ENCODE measurements at regions not wholly inside any gene's neighbourhood (a gene's known extent, or its start where the extent isn't known, plus 50 kb on each side); places are given as distances from the start of the nearest gene placed in this dataset.

DNA sequence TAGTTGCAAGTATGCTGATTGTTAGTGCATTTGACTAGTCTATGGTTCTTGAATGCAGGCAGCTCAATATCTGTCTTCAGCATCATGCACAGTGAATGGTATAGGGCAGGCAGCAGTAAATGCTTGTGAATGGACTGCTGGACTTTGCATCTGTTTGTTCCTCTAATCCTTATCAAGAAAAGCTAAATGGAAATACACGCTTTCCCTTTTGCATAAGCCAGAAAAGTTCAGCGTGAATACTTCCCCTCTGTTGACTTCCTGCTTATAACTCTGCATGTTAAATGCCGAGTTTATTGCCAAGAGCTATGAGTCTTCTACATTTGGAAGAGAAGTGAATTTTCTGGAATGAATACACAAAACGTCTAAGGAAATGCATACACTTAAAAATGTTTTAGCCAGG, 127.9 kb upstream of the CPHXL start:
- TF ChIP-seq, protein P1, sequence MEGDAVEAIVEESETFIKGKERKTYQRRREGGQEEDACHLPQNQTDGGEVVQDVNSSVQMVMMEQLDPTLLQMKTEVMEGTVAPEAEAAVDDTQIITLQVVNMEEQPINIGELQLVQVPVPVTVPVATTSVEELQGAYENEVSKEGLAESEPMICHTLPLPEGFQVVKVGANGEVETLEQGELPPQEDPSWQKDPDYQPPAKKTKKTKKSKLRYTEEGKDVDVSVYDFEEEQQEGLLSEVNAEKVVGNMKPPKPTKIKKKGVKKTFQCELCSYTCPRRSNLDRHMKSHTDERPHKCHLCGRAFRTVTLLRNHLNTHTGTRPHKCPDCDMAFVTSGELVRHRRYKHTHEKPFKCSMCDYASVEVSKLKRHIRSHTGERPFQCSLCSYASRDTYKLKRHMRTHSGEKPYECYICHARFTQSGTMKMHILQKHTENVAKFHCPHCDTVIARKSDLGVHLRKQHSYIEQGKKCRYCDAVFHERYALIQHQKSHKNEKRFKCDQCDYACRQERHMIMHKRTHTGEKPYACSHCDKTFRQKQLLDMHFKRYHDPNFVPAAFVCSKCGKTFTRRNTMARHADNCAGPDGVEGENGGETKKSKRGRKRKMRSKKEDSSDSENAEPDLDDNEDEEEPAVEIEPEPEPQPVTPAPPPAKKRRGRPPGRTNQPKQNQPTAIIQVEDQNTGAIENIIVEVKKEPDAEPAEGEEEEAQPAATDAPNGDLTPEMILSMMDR (IDR thresholded peaks at IDR 0.05; ENCODE audit: insufficient read depth, low read depth, low read length), result no peak
- no peak for TF ChIP-seq EZH2 (IDR thresholded peaks at IDR 0.05; ENCODE audit: insufficient read depth, low read length)

Data from astrocyte (in vitro differentiated cells and primary cell).